Testis (tissue), 2 donors: ENCODE measurements at regions not wholly inside any gene's neighbourhood (a gene's known extent, or its start where the extent isn't known, plus 50 kb on each side); places are given as distances from the start of the nearest gene placed in this dataset.

Source experiments
- CTCF ChIP-seq, 3 experiments: fragments of 450-650 bp in 2 of 3; fragments of 200-600 bp in 1 of 3; sonication (generic) in 1 of 3; IDR thresholded peaks; one replicate each; pipeline ENCODE4 v1.5.1; 2016 to 2019; ENCODE audit warnings: antibody characterized with exemption in 3 of 3, mild to moderate bottlenecking in 2 of 3, moderate library complexity in 1 of 3
- POLR2A ChIP-seq: fragments of 450-650 bp; IDR thresholded peaks from one replicate; pipeline ENCODE4 v1.6.1; 2017; ENCODE audit warnings: antibody characterized with exemption, mild to moderate bottlenecking, moderate library complexity

- TF ChIP-seq CTCF (IDR thresholded peaks at IDR 0.05) (no peak), POLR2A (no peak)
These were observed 144.0 kb downstream of the HS3ST3B1 start for GRCh38 chr17:14444915-14445314.
